ENCODE measurements at regions not wholly inside any gene's neighbourhood (a gene's known extent, or its start where the extent isn't known, plus 50 kb on each side); places are given as distances from the start of the nearest gene placed in this dataset.

DNA sequence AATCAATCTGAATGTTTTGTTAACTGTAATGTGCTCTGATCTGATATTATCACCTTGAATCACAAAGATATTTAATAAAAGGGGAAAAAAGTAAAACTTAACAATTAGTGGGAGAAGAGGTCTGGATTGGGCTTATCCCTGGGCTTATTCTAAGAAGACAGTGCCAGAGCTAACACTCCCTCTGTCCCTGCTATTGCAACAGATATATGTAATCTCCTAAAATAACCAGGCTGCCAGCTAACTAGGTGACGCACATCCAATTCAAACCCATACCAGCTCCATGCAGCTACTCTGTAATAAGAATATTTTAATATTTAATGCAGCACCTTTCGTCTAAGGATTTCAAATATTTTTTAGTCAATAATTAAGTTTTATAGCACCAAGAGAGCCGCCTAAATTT lies 330.1 kb upstream of the MARCKS start:
- ATAC-seq (no peak), DNase-seq (ENCODE audit: low spot score) (no peak)
- no peaks in the 10 kb centered on the region for H3K36me3 ChIP-seq (ENCODE audit: insufficient read depth)
- H2AFZ ChIP-seq = no peak overlapping the region
- H3K9me2 ChIP-seq (ENCODE audit: insufficient read depth) = 0 out of 2 replicates have a peak, but pooled peaks cover 3% of the 10 kb centered on the region
- Mint-ChIP-seq H3K27ac (no peak overlapping the region), H3K27me3 (ENCODE audit: insufficient read depth, low read depth, poor library complexity) (peaks cover 2% of the 10 kb centered on the region), H3K4me3 (no peak overlapping the region), H3K36me3 (ENCODE audit: low read depth) (no peaks in the 10 kb centered on the region), H3K4me1 (0 out of 3 replicates have a peak, but pooled peaks cover 6% of the 10 kb centered on the region), H3K9me3 (peaks cover 4% of the 10 kb centered on the region; the same call in 1 of the 3 replicates)
- no peak overlapping the region for H3K4me2 ChIP-seq
- TF ChIP-seq EZH2 (IDR thresholded peaks at IDR 0.05; ENCODE audit: low read depth, unreplicated experiment) (no peak), ZNF114 (CRISPR knock-in tag; IDR thresholded peaks at IDR 0.05) (no peak)
- 0 out of 2 replicates have a peak, but pooled peaks cover 6% of the 10 kb centered on the region for H3K4me1 ChIP-seq (ENCODE audit: insufficient read depth)
- no peaks in the 10 kb centered on the region for H3F3A ChIP-seq (replicated peaks; ENCODE audit: low read depth)
- H4K20me1 ChIP-seq (replicated peaks; ENCODE audit: insufficient read depth) = no peaks in the 10 kb centered on the region
- H3K27me3 ChIP-seq (ENCODE audit: insufficient read depth) = no peaks in the 10 kb centered on the region
- H3K27ac ChIP-seq (ENCODE audit: low read depth) = no peak overlapping the region
- no peak overlapping the region for H3K4me3 ChIP-seq
- H3K79me2 ChIP-seq (replicated peaks; ENCODE audit: insufficient read depth) = no peaks in the 10 kb centered on the region

- Histone ChIP-seq H2AFZ (no peak overlapping the region), H3K9me2 (ENCODE audit: insufficient read depth) (0 out of 2 replicates have a peak, but pooled peaks cover 3% of the 10 kb centered on the region), H3K4me2 (no peak overlapping the region), H3K27ac (ENCODE audit: low read depth) (no peak overlapping the region), H3K27me3 (ENCODE audit: insufficient read depth) (no peaks in the 10 kb centered on the region), H3K36me3 (ENCODE audit: insufficient read depth) (no peaks in the 10 kb centered on the region), H3K4me1 (ENCODE audit: insufficient read depth) (0 out of 2 replicates have a peak, but pooled peaks cover 6% of the 10 kb centered on the region), H3F3A (replicated peaks; ENCODE audit: low read depth) (no peaks in the 10 kb centered on the region), H4K20me1 (replicated peaks; ENCODE audit: insufficient read depth) (no peaks in the 10 kb centered on the region), H3K4me3 (no peak overlapping the region), H3K79me2 (replicated peaks; ENCODE audit: insufficient read depth) (no peaks in the 10 kb centered on the region)
- ATAC-seq (no peak), DNase-seq (ENCODE audit: low spot score) (no peak)
- Mint-ChIP-seq H3K36me3 (ENCODE audit: low read depth) (no peaks in the 10 kb centered on the region), H3K9me3 (peaks cover 4% of the 10 kb centered on the region; the same call in 1 of the 3 replicates), H3K27me3 (ENCODE audit: insufficient read depth, low read depth, poor library complexity) (peaks cover 2% of the 10 kb centered on the region), H3K27ac (no peak overlapping the region), H3K4me1 (0 out of 3 replicates have a peak, but pooled peaks cover 6% of the 10 kb centered on the region), H3K4me3 (no peak overlapping the region)
- TF ChIP-seq POLR2AphosphoS5 (IDR thresholded peaks at IDR 0.05; ENCODE audit: low read depth) = no peak
- TF ChIP-seq ZNF331 (CRISPR knock-in tag; IDR thresholded peaks at IDR 0.05; ENCODE audit: low read depth) = no peak
- no peak for TF ChIP-seq JUNB (IDR thresholded peaks at IDR 0.05; ENCODE audit: unreplicated experiment)
- TF ChIP-seq, protein P1, sequence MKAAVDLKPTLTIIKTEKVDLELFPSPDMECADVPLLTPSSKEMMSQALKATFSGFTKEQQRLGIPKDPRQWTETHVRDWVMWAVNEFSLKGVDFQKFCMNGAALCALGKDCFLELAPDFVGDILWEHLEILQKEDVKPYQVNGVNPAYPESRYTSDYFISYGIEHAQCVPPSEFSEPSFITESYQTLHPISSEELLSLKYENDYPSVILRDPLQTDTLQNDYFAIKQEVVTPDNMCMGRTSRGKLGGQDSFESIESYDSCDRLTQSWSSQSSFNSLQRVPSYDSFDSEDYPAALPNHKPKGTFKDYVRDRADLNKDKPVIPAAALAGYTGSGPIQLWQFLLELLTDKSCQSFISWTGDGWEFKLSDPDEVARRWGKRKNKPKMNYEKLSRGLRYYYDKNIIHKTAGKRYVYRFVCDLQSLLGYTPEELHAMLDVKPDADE (IDR thresholded peaks at IDR 0.05) = no peak
- TF ChIP-seq EZH2 (IDR thresholded peaks at IDR 0.05; ENCODE audit: low read depth, unreplicated experiment) = no peak
- TF ChIP-seq ZNF462 (CRISPR knock-in tag; IDR thresholded peaks at IDR 0.05) = no peak
- no peak for TF ChIP-seq CTCF (conservative IDR thresholded peaks at IDR 0.05; ENCODE audit: low read depth in 2 of 2)
- no peak for TF ChIP-seq STAT1 (IDR thresholded peaks at IDR 0.05; ENCODE audit: unreplicated experiment)
- no peak for TF ChIP-seq ZNF114 (CRISPR knock-in tag; IDR thresholded peaks at IDR 0.05)
These were observed 329.0 kb upstream of the MARCKS start for GRCh38 chr6:113528111-113528510.
